ENCODE measurements at regions not wholly inside any gene's neighbourhood (a gene's known extent, or its start where the extent isn't known, plus 50 kb on each side); places are given as distances from the start of the nearest gene placed in this dataset.
A peak's percentile ranks its signal among the peaks of the same experiment; 100 is the strongest.
"Not testable (repeated sequence)": the region's sequence is repeated elsewhere in the genome, so short reads cannot be mapped to it uniquely, and the experiment has no call there.

- not testable (repeated sequence) for H3K4me1 ChIP-seq, H3K27ac ChIP-seq, DNase-seq, H3K36me3 ChIP-seq, H3K4me3 ChIP-seq, H3K27me3 ChIP-seq
- H3K9me3 ChIP-seq (replicated peaks) = peaks cover 15% of the 10 kb centered on the region
Measured at GRCh38 chr11:94235772-94236171, 68.6 kb upstream of the IZUMO1R start.

GRCh38 chr11:94236416-94236815, 68.0 kb upstream of the IZUMO1R start:
- H3K4me3 ChIP-seq, DNase-seq, H3K36me3 ChIP-seq, H3K4me1 ChIP-seq, H3K27me3 ChIP-seq, H3K27ac ChIP-seq: not testable (repeated sequence)
- H3K9me3 ChIP-seq (replicated peaks) = peaks cover 15% of the 10 kb centered on the region

GRCh38 chr11:94237447-94238153, 66.8 kb upstream of the IZUMO1R start:
- not testable (repeated sequence) for H3K4me3 ChIP-seq, H3K36me3 ChIP-seq, H3K27ac ChIP-seq, H3K4me1 ChIP-seq, H3K27me3 ChIP-seq
- DNase-seq = peak in 1 of 2 experiments; percentile 18
- H3K9me3 ChIP-seq (replicated peaks) = peaks cover 15% of the 10 kb centered on the region

GRCh38 chr11:94238154-94238735, 66.1 kb upstream of the IZUMO1R start:
- H3K4me1 ChIP-seq, H3K27me3 ChIP-seq, H3K27ac ChIP-seq, H3K4me3 ChIP-seq, H3K36me3 ChIP-seq: not testable (repeated sequence)
- peak in 1 of 2 experiments; percentile 7 for DNase-seq
- H3K9me3 ChIP-seq (replicated peaks) = peaks cover 15% of the 10 kb centered on the region

- H3K27ac ChIP-seq, DNase-seq, H3K27me3 ChIP-seq, H3K4me3 ChIP-seq, H3K36me3 ChIP-seq, H3K4me1 ChIP-seq: not testable (repeated sequence)
- peaks cover 15% of the 10 kb centered on the region for H3K9me3 ChIP-seq (replicated peaks)
Measured at GRCh38 chr11:94238774-94239173, 65.6 kb upstream of the IZUMO1R start.

GRCh38 chr11:94241896-94242295, 62.5 kb upstream of the IZUMO1R start:
- Histone ChIP-seq H3K36me3 (no peaks in the 10 kb centered on the region), H3K4me3 (no peak overlapping the region), H3K9me3 (replicated peaks) (peaks cover 6% of the 10 kb centered on the region; the same call in 1 of the 2 replicates), H3K4me1 (no peaks in the 10 kb centered on the region), H3K27ac (no peak overlapping the region), H3K27me3 (no peaks in the 10 kb centered on the region)
- DNase-seq = no peak

- DNase-seq = no peak
- no peaks in the 10 kb centered on the region for H3K27me3 ChIP-seq
- H3K36me3 ChIP-seq = no peaks in the 10 kb centered on the region
- H3K4me3 ChIP-seq = no peak overlapping the region
- H3K27ac ChIP-seq = no peak overlapping the region
- H3K4me1 ChIP-seq = no peaks in the 10 kb centered on the region
- H3K9me3 ChIP-seq (replicated peaks) = peaks cover under 1% of the 10 kb centered on the region; the same call in 1 of the 2 replicates
Measured at GRCh38 chr11:94243571-94244515, 60.5 kb upstream of the IZUMO1R start.

GRCh38 chr11:94245121-94245520, 59.3 kb upstream of the IZUMO1R start:
- H3K4me1 ChIP-seq = no peaks in the 10 kb centered on the region
- no peaks in the 10 kb centered on the region for H3K27me3 ChIP-seq
- H3K4me3 ChIP-seq = no peak overlapping the region
- no peak for DNase-seq
- no peak overlapping the region for H3K27ac ChIP-seq
- H3K9me3 ChIP-seq (replicated peaks) = no peaks in the 10 kb centered on the region
- H3K36me3 ChIP-seq = no peaks in the 10 kb centered on the region

GRCh38 chr11:94248301-94248700, 56.1 kb upstream of the IZUMO1R start:
- not testable (repeated sequence) for H3K4me1 ChIP-seq; H3K9me3 ChIP-seq (replicated peaks); H3K36me3 ChIP-seq; H3K27me3 ChIP-seq; H3K4me3 ChIP-seq; H3K27ac ChIP-seq; DNase-seq

- H3K36me3 ChIP-seq = no peaks in the 10 kb centered on the region
- no peak for DNase-seq
- H3K4me1 ChIP-seq = no peaks in the 10 kb centered on the region
- no peaks in the 10 kb centered on the region for H3K27me3 ChIP-seq
- H3K27ac ChIP-seq = no peak overlapping the region
- H3K9me3 ChIP-seq (replicated peaks) = no peaks in the 10 kb centered on the region
- H3K4me3 ChIP-seq = no peak overlapping the region
Measured at GRCh38 chr11:94254214-94254613, 50.2 kb upstream of the IZUMO1R start.
